H1 (cell line): ENCODE measurements at regions not wholly inside any gene's neighbourhood (a gene's known extent, or its start where the extent isn't known, plus 50 kb on each side); places are given as distances from the start of the nearest gene placed in this dataset.

Source experiments
- CTCF ChIA-PET: fragments of 300-600 bp; sonication (Branson Sonifier 250); formaldehyde crosslinking; loops from one replicate; lab custom pipeline; 2021; ENCODE audit not compliant: partially characterized antibody; lab: Charles Lee
- POLR2A ChIA-PET: fragments of 300-600 bp; sonication (Branson Sonifier 250); formaldehyde crosslinking; loops from one replicate; lab custom pipeline; 2021; ENCODE audit warnings: inconsistent platforms; ENCODE audit not compliant: partially characterized antibody; lab: Charles Lee
- DNase-seq, 2 experiments: peaks; one replicate each; pipeline versions ENCODE4 v3.0.0 to v3.0.0-alpha.2; 2010 to 2022; ENCODE audit warnings: low spot score in 2 of 2, low read depth in 1 of 2, mixed read lengths in 1 of 2
- FAIRE-seq: peaks from 2 replicates; lab custom pipeline; 2011; peaks lifted over from hg19 to GRCh38; lab: Jason Lieb, UNC
- H2AFZ ChIP-seq: 2 replicates; pipeline ENCODE4 v1.8.1; 2012; ENCODE audit warnings: low read length, inconsistent platforms
- H2AK5ac ChIP-seq: 2 replicates; pipeline ENCODE4 v1.6.1; 2013; ENCODE audit warnings: low read depth, low read length
- H2BK120ac ChIP-seq: replicated peaks from 2 replicates; pipeline ENCODE3; 2013; ENCODE audit warnings: low read depth, low read length, inconsistent platforms
- H2BK12ac ChIP-seq: 2 replicates; pipeline ENCODE4 v1.6.1; 2013; ENCODE audit warnings: low read depth, low read length
- H2BK15ac ChIP-seq: 2 replicates; pipeline ENCODE4 v1.6.1; 2013; ENCODE audit warnings: low read length
- H2BK20ac ChIP-seq: 2 replicates; pipeline ENCODE4 v1.6.1; 2013; ENCODE audit warnings: low read length
- H2BK5ac ChIP-seq: 2 replicates; pipeline ENCODE4 v1.6.1; 2013; ENCODE audit warnings: low read depth, low read length
- H3K14ac ChIP-seq: 2 replicates; pipeline ENCODE4 v1.6.1; 2013; ENCODE audit warnings: inconsistent platforms; ENCODE audit not compliant: insufficient read length
- H3K18ac ChIP-seq: 2 replicates; pipeline ENCODE4 v1.6.1; 2013; ENCODE audit warnings: low read length; ENCODE audit errors: extremely low read depth
- H3K23ac ChIP-seq: 2 replicates; pipeline ENCODE4 v1.6.1; 2013; ENCODE audit warnings: inconsistent platforms; ENCODE audit not compliant: insufficient read length
- H3K23me2 ChIP-seq: 2 replicates; pipeline ENCODE4 v1.6.1; 2013; ENCODE audit warnings: low read depth, low read length
- H3K27ac ChIP-seq: 2 replicates; pipeline ENCODE4 v1.6.1; 2011; ENCODE audit warnings: low read depth, low read length, inconsistent platforms
- H3K27me3 ChIP-seq, 4 experiments: replicated peaks in 1 of 4; 1 replicate in 1 of 4; 2 replicates in 3 of 4; pipeline versions ENCODE4 v1.6.1 to v1.8.1; 2011 to 2013; ENCODE audit warnings: low read length in 3 of 4, mild to moderate bottlenecking in 3 of 4, inconsistent platforms in 2 of 4, mixed read lengths in 2 of 4, moderate library complexity in 1 of 4; ENCODE audit not compliant: control insufficient read depth in 3 of 4, insufficient read depth in 3 of 4; ENCODE audit errors: extremely low read depth in 1 of 4
- H3K36me3 ChIP-seq, 4 experiments: 2 replicates each; pipeline versions ENCODE4 v1.6.1 to v1.8.1; 2011 to 2013; ENCODE audit warnings: mild to moderate bottlenecking in 4 of 4, low read length in 3 of 4, moderate library complexity in 2 of 4, control low read depth in 1 of 4, inconsistent platforms in 1 of 4; ENCODE audit not compliant: insufficient read depth in 4 of 4, control insufficient read depth in 2 of 4
- H3K4ac ChIP-seq: replicated peaks from 2 replicates; pipeline ENCODE3; 2013; ENCODE audit warnings: low read length, low read depth, mixed read lengths, inconsistent platforms; ENCODE audit not compliant: insufficient read length
- H3K4me1 ChIP-seq, 4 experiments: replicated peaks in 1 of 4; 1 replicate in 1 of 4; 2 replicates in 3 of 4; pipeline versions ENCODE4 v1.6.1 to v1.8.1; 2011 to 2013; ENCODE audit warnings: low read length in 3 of 4, inconsistent platforms in 2 of 4, mixed read lengths in 1 of 4; ENCODE audit not compliant: insufficient read depth in 4 of 4, control insufficient read depth in 3 of 4
- H3K4me2 ChIP-seq, 2 experiments: 2 replicates each; pipeline versions ENCODE4 v1.6.1 to v1.8.1; 2011 to 2013; ENCODE audit warnings: low read depth in 2 of 2, low read length in 2 of 2, control low read depth in 1 of 2, inconsistent platforms in 1 of 2, mild to moderate bottlenecking in 1 of 2; ENCODE audit not compliant: insufficient read depth in 1 of 2
- H3K4me3 ChIP-seq, 4 experiments: fragments of 200-600, 300-600 bp in 1 of 4; sonication (generic), shearing (Covaris generic), sonication (Bioruptor Twin) in 1 of 4; 2 replicates each; pipeline versions ENCODE4 v1.5.1 to v1.8.1; 2011 to 2016; ENCODE audit warnings: low read length in 4 of 4, low read depth in 3 of 4, control low read depth in 2 of 4, inconsistent platforms in 2 of 4, mild to moderate bottlenecking in 2 of 4, mixed read lengths in 1 of 4, moderate library complexity in 1 of 4; ENCODE audit not compliant: insufficient read depth in 2 of 4; ENCODE audit errors: extremely low read depth in 1 of 4
- H3K56ac ChIP-seq: replicated peaks from 2 replicates; pipeline ENCODE3; 2013; ENCODE audit warnings: low read depth, mild to moderate bottlenecking, mixed read lengths, low read length, inconsistent platforms; ENCODE audit not compliant: insufficient read length
- H3K79me1 ChIP-seq: 2 replicates; pipeline ENCODE4 v1.6.1; 2013; ENCODE audit warnings: low read depth, low read length, control low read depth
- H3K79me2 ChIP-seq, 2 experiments: 2 replicates each; pipeline versions ENCODE4 v1.6.1 to v1.8.1; 2012 to 2013; ENCODE audit warnings: low read length in 2 of 2, mild to moderate bottlenecking in 2 of 2, inconsistent platforms in 1 of 2; ENCODE audit not compliant: insufficient read depth in 2 of 2, control insufficient read depth in 1 of 2
- H3K9ac ChIP-seq, 4 experiments: replicated peaks in 1 of 4; 1 replicate in 1 of 4; 2 replicates in 3 of 4; pipeline versions ENCODE4 v1.6.1 to v1.8.1; 2011 to 2013; ENCODE audit warnings: low read depth in 3 of 4, low read length in 3 of 4, control low read depth in 2 of 4, mild to moderate bottlenecking in 2 of 4, moderate library complexity in 2 of 4, inconsistent platforms in 1 of 4; ENCODE audit errors: extremely low read depth in 1 of 4
- H3K9me3 ChIP-seq, 2 experiments: 2 replicates each; pipeline versions ENCODE4 v1.6.1 to v1.8.1; 2012 to 2013; ENCODE audit warnings: mild to moderate bottlenecking in 2 of 2, moderate library complexity in 2 of 2, control low read depth in 1 of 2, inconsistent platforms in 1 of 2, low read depth in 1 of 2, low read length in 1 of 2, mixed read lengths in 1 of 2; ENCODE audit not compliant: insufficient read depth in 2 of 2
- H4K20me1 ChIP-seq, 2 experiments: replicated peaks in 1 of 2; 2 replicates each; pipeline versions ENCODE3 to v1.8.1; 2011 to 2013; ENCODE audit warnings: inconsistent platforms in 2 of 2, low read length in 2 of 2, mild to moderate bottlenecking in 1 of 2; ENCODE audit not compliant: insufficient read depth in 2 of 2, control insufficient read depth in 1 of 2
- H4K5ac ChIP-seq: 2 replicates; pipeline ENCODE4 v1.6.1; 2013; ENCODE audit warnings: low read length, low read depth, mixed read lengths, inconsistent platforms; ENCODE audit not compliant: insufficient read length
- H4K8ac ChIP-seq: 2 replicates; pipeline ENCODE4 v1.8.0; 2013; ENCODE audit warnings: mild to moderate bottlenecking, moderate library complexity, low read length, inconsistent platforms; ENCODE audit not compliant: insufficient read depth; ENCODE audit errors: extremely low read depth
- H4K91ac ChIP-seq: replicated peaks from 2 replicates; pipeline ENCODE3; 2013; ENCODE audit warnings: low read length, mixed read lengths, inconsistent platforms; ENCODE audit not compliant: insufficient read length
- CEBPB ChIP-seq: IDR thresholded peaks from 2 replicates; pipeline ENCODE4 v1.6.1; 2012; ENCODE audit warnings: low read depth, low read length
- E2F6 ChIP-seq: IDR thresholded peaks from 2 replicates; pipeline ENCODE4 v1.6.1; 2012; ENCODE audit warnings: inconsistent platforms
- JUND ChIP-seq: IDR thresholded peaks from 2 replicates; pipeline ENCODE4 v1.6.1; 2011; ENCODE audit warnings: mild to moderate bottlenecking, improper control_type of control experiment, low read length
- RFX5 ChIP-seq: IDR thresholded peaks from 2 replicates; pipeline ENCODE4 v1.6.1; 2011; ENCODE audit warnings: low read depth, low read length, improper control_type of control experiment, borderline replicate concordance
- RNF2 ChIP-seq: fragments of 200-900, 300-1000 bp; sonication (generic); IDR thresholded peaks from 2 replicates; pipeline ENCODE4 v1.7.1; 2016; ENCODE audit warnings: borderline replicate concordance, low read depth, mild to moderate bottlenecking, antibody characterized with exemption, low read length; ENCODE audit not compliant: poor library complexity, severe bottlenecking; ENCODE audit errors: missing control alignments
- SP1 ChIP-seq: IDR thresholded peaks from 2 replicates; pipeline ENCODE4 v1.6.1; 2011; ENCODE audit warnings: low read depth, low read length
- TAF1 ChIP-seq: IDR thresholded peaks from 2 replicates; pipeline ENCODE4 v1.6.1; 2011; ENCODE audit warnings: mild to moderate bottlenecking, low read depth, low read length
- TCF12 ChIP-seq: IDR thresholded peaks from 2 replicates; pipeline ENCODE4 v1.6.1; 2011; ENCODE audit warnings: low read depth, mild to moderate bottlenecking, low read length
- WGBS, 2 experiments: shearing (Covaris generic) in 1 of 2; methylation state at CpG; one replicate each; pipeline versions ENCODE4 v1.1.6 to v1.1.7; 2013 to 2015; ENCODE audit warnings: low lambda C conversion rate in 2 of 2, mixed read lengths in 2 of 2, inconsistent platforms in 1 of 2, low coverage in 1 of 2, missing lambda C conversion rate in 1 of 2; ENCODE audit not compliant: insufficient replicate concordance in 2 of 2, insufficient coverage in 1 of 2, insufficient read length in 1 of 2; ENCODE audit errors: extremely low coverage in 1 of 2, missing lambda C conversion rate in 1 of 2; 5-methylcytosine and 5-hydroxymethylcytosine counted together

- no peak for DNase-seq
- ChIA-PET POLR2A (no interaction called here), CTCF (interaction anchor here (0.6 to 1.4 kb wide), 3 partner anchors 9 to 43 kb away, joined by 3 to 4 read pairs (median 4); no protein-coding TSS in a partner anchor)
- no peak overlapping the region for H3K4ac ChIP-seq
- no peak overlapping the region for H2BK15ac ChIP-seq
- H2BK12ac ChIP-seq, result no peak overlapping the region
- no peak overlapping the region for H4K91ac ChIP-seq
- no peak overlapping the region for H2BK5ac ChIP-seq
- no peak overlapping the region for H3K56ac ChIP-seq
- no peaks in the 10 kb centered on the region for H3K79me2 ChIP-seq
- H2BK120ac ChIP-seq, result no peak overlapping the region
- no peak overlapping the region for H3K23ac ChIP-seq
- no peak for FAIRE-seq
- H3K4me1 ChIP-seq, result peaks cover 0 to 4% (median 0%) of the 10 kb centered on the region in 4 experiments; a peak in 1 of 7 replicates
- no peak for TF ChIP-seq TAF1
- TF ChIP-seq JUND, result no peak
- TF ChIP-seq E2F6, result no peak
- TF ChIP-seq TCF12, result no peak
- TF ChIP-seq RFX5, result no peak
- peak; percentile 75; the same call in 1 of the 2 replicates for TF ChIP-seq CEBPB
- TF ChIP-seq RNF2, result no peak
- TF ChIP-seq SP1, result no peak
- H3K14ac ChIP-seq, result no peak overlapping the region
- no peak overlapping the region for H3K18ac ChIP-seq
- H2AFZ ChIP-seq, result peak overlapping the region; percentile 82; the same call in 1 of the 2 replicates
- no peak overlapping the region for H3K4me3 ChIP-seq
- no peak overlapping the region for H4K8ac ChIP-seq
- no peak overlapping the region for H2AK5ac ChIP-seq
- no peak overlapping the region for H3K27ac ChIP-seq
- no peak overlapping the region for H4K5ac ChIP-seq
- H3K4me2 ChIP-seq, result no peak overlapping the region
- no peaks in the 10 kb centered on the region for H4K20me1 ChIP-seq
- 89% methylated on average over 4 of the region's 4 CpGs; no CpG with 5 or more reads in 1 of the 2 experiments for WGBS, 2 experiments
- H3K27me3 ChIP-seq, result no peaks in the 10 kb centered on the region; a peak in 1 of 7 replicates
- H2BK20ac ChIP-seq, result no peak overlapping the region
- H3K9me3 ChIP-seq, result no peaks in the 10 kb centered on the region
- no peaks in the 10 kb centered on the region for H3K23me2 ChIP-seq
- H3K79me1 ChIP-seq, result no peaks in the 10 kb centered on the region
- H3K36me3 ChIP-seq, result no peaks in the 10 kb centered on the region
- no peak overlapping the region for H3K9ac ChIP-seq
These were observed 368.9 kb upstream of the TMPO start for GRCh38 chr12:98146487-98146886.
